ENCODE measurements at regions not wholly inside any gene's neighbourhood (a gene's known extent, or its start where the extent isn't known, plus 50 kb on each side); places are given as distances from the start of the nearest gene placed in this dataset.

DNA sequence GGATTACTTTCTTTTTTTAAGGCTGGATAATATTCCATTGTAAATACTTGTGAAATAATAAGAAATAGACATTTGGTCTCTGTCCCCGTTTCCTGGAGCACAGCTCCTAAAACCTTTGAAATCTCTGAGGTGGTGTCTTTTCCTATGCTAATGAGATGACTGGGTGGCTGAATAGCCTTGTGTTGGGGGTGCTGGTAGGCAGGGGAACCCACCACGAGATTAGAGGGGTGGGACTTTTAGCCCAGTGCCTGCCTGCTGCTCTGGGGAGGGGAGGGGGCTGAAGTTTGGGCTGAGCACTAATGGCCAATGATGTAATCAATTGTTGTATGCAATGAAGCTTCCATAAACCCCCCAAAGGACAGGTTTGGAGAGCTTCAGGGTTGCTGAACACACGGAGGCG is 175.7 kb downstream of the FGF9 start:
- TF ChIP-seq, protein P1, sequence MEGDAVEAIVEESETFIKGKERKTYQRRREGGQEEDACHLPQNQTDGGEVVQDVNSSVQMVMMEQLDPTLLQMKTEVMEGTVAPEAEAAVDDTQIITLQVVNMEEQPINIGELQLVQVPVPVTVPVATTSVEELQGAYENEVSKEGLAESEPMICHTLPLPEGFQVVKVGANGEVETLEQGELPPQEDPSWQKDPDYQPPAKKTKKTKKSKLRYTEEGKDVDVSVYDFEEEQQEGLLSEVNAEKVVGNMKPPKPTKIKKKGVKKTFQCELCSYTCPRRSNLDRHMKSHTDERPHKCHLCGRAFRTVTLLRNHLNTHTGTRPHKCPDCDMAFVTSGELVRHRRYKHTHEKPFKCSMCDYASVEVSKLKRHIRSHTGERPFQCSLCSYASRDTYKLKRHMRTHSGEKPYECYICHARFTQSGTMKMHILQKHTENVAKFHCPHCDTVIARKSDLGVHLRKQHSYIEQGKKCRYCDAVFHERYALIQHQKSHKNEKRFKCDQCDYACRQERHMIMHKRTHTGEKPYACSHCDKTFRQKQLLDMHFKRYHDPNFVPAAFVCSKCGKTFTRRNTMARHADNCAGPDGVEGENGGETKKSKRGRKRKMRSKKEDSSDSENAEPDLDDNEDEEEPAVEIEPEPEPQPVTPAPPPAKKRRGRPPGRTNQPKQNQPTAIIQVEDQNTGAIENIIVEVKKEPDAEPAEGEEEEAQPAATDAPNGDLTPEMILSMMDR (IDR thresholded peaks at IDR 0.05) = no peak
- TF ChIP-seq POLR2A (IDR thresholded peaks at IDR 0.05) = no peak

All from testis (tissue), 2 donors.